Fibroblast of lung (primary cell): ENCODE measurements at regions not wholly inside any gene's neighbourhood (a gene's known extent, or its start where the extent isn't known, plus 50 kb on each side); places are given as distances from the start of the nearest gene placed in this dataset.

ENCODE experiments used
- EZH2 ChIP-seq: IDR thresholded peaks from 2 replicates; pipeline ENCODE4 v1.5.1; 2012; ENCODE audit warnings: low read length, control low read depth, mild to moderate bottlenecking; ENCODE audit errors: missing control alignments
- TF ChIP-seq, protein P1 (sequence below), 2 donors: IDR thresholded peaks in 1 of 2; conservative IDR thresholded peaks in 1 of 2; 1 replicate in 1 of 2; 2 replicates in 1 of 2; pipeline ENCODE4 v1.5.1; 2011 to 2012; ENCODE audit warnings: low read length in 2 of 2, control low read depth in 1 of 2, inconsistent platforms in 1 of 2, low read depth in 1 of 2, mild to moderate bottlenecking in 1 of 2

DNA sequence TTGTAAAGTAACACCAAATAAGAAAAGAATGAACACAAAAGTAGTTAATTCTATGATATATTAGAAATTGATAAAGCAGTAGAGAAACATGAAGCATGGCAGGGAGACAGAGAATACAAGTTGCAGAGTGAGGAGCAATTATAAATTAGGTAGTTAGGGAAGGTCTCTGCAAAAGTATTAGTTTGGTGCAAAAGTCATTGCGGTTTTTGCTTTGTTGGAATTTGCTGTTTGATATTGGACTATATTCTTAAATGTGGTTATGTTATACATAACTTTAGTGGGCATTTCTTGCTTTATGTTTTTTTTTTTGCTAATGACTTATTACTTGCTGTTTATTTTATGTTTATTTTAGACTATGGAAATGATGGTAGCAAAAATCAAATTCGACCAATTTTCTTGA is 402.2 kb downstream of the SFMBT2 start:
- TF ChIP-seq, protein P1, sequence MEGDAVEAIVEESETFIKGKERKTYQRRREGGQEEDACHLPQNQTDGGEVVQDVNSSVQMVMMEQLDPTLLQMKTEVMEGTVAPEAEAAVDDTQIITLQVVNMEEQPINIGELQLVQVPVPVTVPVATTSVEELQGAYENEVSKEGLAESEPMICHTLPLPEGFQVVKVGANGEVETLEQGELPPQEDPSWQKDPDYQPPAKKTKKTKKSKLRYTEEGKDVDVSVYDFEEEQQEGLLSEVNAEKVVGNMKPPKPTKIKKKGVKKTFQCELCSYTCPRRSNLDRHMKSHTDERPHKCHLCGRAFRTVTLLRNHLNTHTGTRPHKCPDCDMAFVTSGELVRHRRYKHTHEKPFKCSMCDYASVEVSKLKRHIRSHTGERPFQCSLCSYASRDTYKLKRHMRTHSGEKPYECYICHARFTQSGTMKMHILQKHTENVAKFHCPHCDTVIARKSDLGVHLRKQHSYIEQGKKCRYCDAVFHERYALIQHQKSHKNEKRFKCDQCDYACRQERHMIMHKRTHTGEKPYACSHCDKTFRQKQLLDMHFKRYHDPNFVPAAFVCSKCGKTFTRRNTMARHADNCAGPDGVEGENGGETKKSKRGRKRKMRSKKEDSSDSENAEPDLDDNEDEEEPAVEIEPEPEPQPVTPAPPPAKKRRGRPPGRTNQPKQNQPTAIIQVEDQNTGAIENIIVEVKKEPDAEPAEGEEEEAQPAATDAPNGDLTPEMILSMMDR (conservative IDR thresholded peaks at IDR 0.05 in 1 of 2, IDR thresholded peaks at IDR 0.05 in 1 of 2; ENCODE audit: low read depth in 1 of 2, low read length in 2 of 2): no peak
- no peak for TF ChIP-seq EZH2
